ENCODE measurements at regions not wholly inside any gene's neighbourhood (a gene's known extent, or its start where the extent isn't known, plus 50 kb on each side); places are given as distances from the start of the nearest gene placed in this dataset.

GRCh38 chr5:29867155-29867554, 1326.3 kb upstream of the CDH6 start:
- H3K79me1 ChIP-seq (ENCODE audit: low read depth, low read length) = no peaks in the 10 kb centered on the region
- 95 to 100% methylated on average over 1 to 2 of the region's 2 CpGs for whole genome bisulfite sequencing, 2 experiments (ENCODE audit: extremely low coverage in 1 of 2, insufficient coverage in 1 of 2, insufficient read length in 1 of 2, insufficient replicate concordance in 2 of 2, low coverage in 1 of 2, low lambda C conversion rate in 2 of 2, missing lambda C conversion rate in 1 of 2)
- no peak overlapping the region for H4K5ac ChIP-seq (ENCODE audit: insufficient read length, low read depth, low read length)
- H4K8ac ChIP-seq (ENCODE audit: extremely low read depth, insufficient read depth, low read length) = no peak overlapping the region
- H3K9me3 ChIP-seq (ENCODE audit: insufficient read depth in 2 of 2, low read depth in 1 of 2, low read length in 1 of 2) = no peaks in the 10 kb centered on the region
- CTCF ChIA-PET (ENCODE audit: partially characterized antibody) = no interaction called here
- no peaks in the 10 kb centered on the region for H3K4me1 ChIP-seq (replicated peaks in 1 of 4; ENCODE audit: control insufficient read depth in 3 of 4, insufficient read depth in 4 of 4, low read length in 3 of 4)
- H4K91ac ChIP-seq (replicated peaks; ENCODE audit: insufficient read length, low read length) = no peak overlapping the region
- H3K18ac ChIP-seq (ENCODE audit: extremely low read depth, low read length) = no peak overlapping the region
- no peaks in the 10 kb centered on the region for H3K79me2 ChIP-seq (ENCODE audit: control insufficient read depth in 1 of 2, insufficient read depth in 2 of 2, low read length in 2 of 2)
- H3K56ac ChIP-seq (replicated peaks; ENCODE audit: insufficient read length, low read depth, low read length) = no peak overlapping the region
- no peak for TF ChIP-seq KDM4A (IDR thresholded peaks at IDR 0.05; ENCODE audit: low read depth, low read length, severe bottlenecking)
- no peak for TF ChIP-seq SAP30 (IDR thresholded peaks at IDR 0.05; ENCODE audit: insufficient read depth, insufficient replicate concordance, low read length)
- TF ChIP-seq EP300 (IDR thresholded peaks at IDR 0.05; ENCODE audit: borderline replicate concordance in 1 of 2, low read depth in 2 of 2, low read length in 2 of 2) = no peak
- TF ChIP-seq RBBP5 (IDR thresholded peaks at IDR 0.05; ENCODE audit: borderline replicate concordance, low read depth, low read length) = no peak
- TF ChIP-seq USF2 (IDR thresholded peaks at IDR 0.05; ENCODE audit: low read length) = no peak
- TF ChIP-seq SUZ12 (IDR thresholded peaks at IDR 0.05; ENCODE audit: low read length) = no peak
- no peak for TF ChIP-seq CBX5 (IDR thresholded peaks at IDR 0.05; ENCODE audit: low read depth, low read length)
- no peak for TF ChIP-seq HDAC6 (IDR thresholded peaks at IDR 0.05; ENCODE audit: low read depth, low read length)
- no peak for TF ChIP-seq TAF1 (IDR thresholded peaks at IDR 0.05; ENCODE audit: low read depth, low read length)
- TF ChIP-seq JUN (IDR thresholded peaks at IDR 0.05; ENCODE audit: low read depth, low read length) = no peak
- TF ChIP-seq TCF12 (IDR thresholded peaks at IDR 0.05; ENCODE audit: low read depth, low read length) = no peak
- no peak for TF ChIP-seq GABPA (IDR thresholded peaks at IDR 0.05; ENCODE audit: borderline replicate concordance, insufficient read depth, low read length)
- TF ChIP-seq SP2 (IDR thresholded peaks at IDR 0.05; ENCODE audit: low read length) = no peak
- TF ChIP-seq EGR1 (IDR thresholded peaks at IDR 0.05; ENCODE audit: borderline replicate concordance, low read depth, low read length) = no peak
- H4K20me1 ChIP-seq (replicated peaks in 1 of 2; ENCODE audit: control insufficient read depth in 1 of 2, insufficient read depth in 2 of 2, low read length in 2 of 2) = no peaks in the 10 kb centered on the region
- H2BK15ac ChIP-seq (ENCODE audit: low read length) = no peak overlapping the region
- H2BK20ac ChIP-seq (ENCODE audit: low read length) = no peak overlapping the region
- H3K9ac ChIP-seq (replicated peaks in 1 of 4; ENCODE audit: extremely low read depth in 1 of 4, low read depth in 3 of 4, low read length in 3 of 4) = no peak overlapping the region
- no peak overlapping the region for H3K4me3 ChIP-seq (ENCODE audit: extremely low read depth in 1 of 4, insufficient read depth in 2 of 4, low read depth in 3 of 4, low read length in 4 of 4)
- H2BK5ac ChIP-seq (ENCODE audit: low read depth, low read length) = no peak overlapping the region
- H2BK12ac ChIP-seq (ENCODE audit: low read depth, low read length) = no peak overlapping the region
- POLR2A ChIA-PET (ENCODE audit: partially characterized antibody) = no interaction called here
- H2BK120ac ChIP-seq (replicated peaks; ENCODE audit: low read depth, low read length) = no peak overlapping the region
- H2AFZ ChIP-seq (ENCODE audit: low read length) = no peak overlapping the region
- no peak overlapping the region for H3K14ac ChIP-seq (ENCODE audit: insufficient read length)
- no peaks in the 10 kb centered on the region for H3K27me3 ChIP-seq (replicated peaks in 1 of 4; ENCODE audit: control insufficient read depth in 3 of 4, extremely low read depth in 1 of 4, insufficient read depth in 3 of 4, low read length in 3 of 4)
- H3K23me2 ChIP-seq (ENCODE audit: low read depth, low read length) = no peaks in the 10 kb centered on the region
- no peak overlapping the region for H2AK5ac ChIP-seq (ENCODE audit: low read depth, low read length)
- no peak overlapping the region for H3K27ac ChIP-seq (ENCODE audit: low read depth, low read length)
- no peak for DNase-seq (ENCODE audit: low read depth in 1 of 2, low spot score in 2 of 2)
- no peak for FAIRE-seq
- no peak overlapping the region for H3K23ac ChIP-seq (ENCODE audit: insufficient read length)
- no peaks in the 10 kb centered on the region for H3K36me3 ChIP-seq (ENCODE audit: control insufficient read depth in 2 of 4, insufficient read depth in 4 of 4, low read length in 3 of 4)
- no peak overlapping the region for H3K4me2 ChIP-seq (ENCODE audit: insufficient read depth in 1 of 2, low read depth in 2 of 2, low read length in 2 of 2)
- H3K4ac ChIP-seq (replicated peaks; ENCODE audit: insufficient read length, low read depth, low read length) = no peak overlapping the region

All from H1 (cell line).